WTC11 (cell line): ENCODE measurements at regions not wholly inside any gene's neighbourhood (a gene's known extent, or its start where the extent isn't known, plus 50 kb on each side); places are given as distances from the start of the nearest gene placed in this dataset.

Experiments used
- ATAC-seq: fragments of 200-7000 bp; cut with Tn5 transposase; 2 replicates; pipeline ENCODE4 v1.10.0; 2021; ENCODE audit warnings: mild to moderate bottlenecking, moderate library complexity
- CTCF ChIA-PET: fragments of 300-600 bp; sonication (Branson Sonifier 250); formaldehyde crosslinking; loops from one replicate; lab custom pipeline; 2021; ENCODE audit warnings: antibody characterized with exemption; lab: Charles Lee
- POLR2A ChIA-PET: fragments of 350-600 bp; sonication (Branson Sonifier 250); formaldehyde crosslinking; loops from one replicate; lab custom pipeline; 2021; ENCODE audit warnings: antibody characterized with exemption; lab: Charles Lee
- DNase-seq: peaks from one replicate; pipeline ENCODE4 v3.0.0; 2021; ENCODE audit warnings: low spot score
- H3K27ac Mint-ChIP-seq: 2 replicates; pipeline ENCODE4 v1.8.0; 2021; ENCODE audit warnings: mixed read lengths
- H3K27me3 Mint-ChIP-seq: 2 replicates; pipeline ENCODE4 v1.8.0; 2021; ENCODE audit warnings: low read depth, mild to moderate bottlenecking, moderate library complexity, mixed read lengths
- H3K36me3 Mint-ChIP-seq: 2 replicates; pipeline ENCODE4 v1.8.0; 2021; ENCODE audit warnings: mixed read lengths
- H3K4me1 Mint-ChIP-seq: 2 replicates; pipeline ENCODE4 v1.8.0; 2022; ENCODE audit warnings: mixed read lengths
- H3K4me3 Mint-ChIP-seq: 2 replicates; pipeline ENCODE4 v1.8.0; 2021; ENCODE audit warnings: mild to moderate bottlenecking, moderate library complexity, mixed read lengths
- H3K9me3 Mint-ChIP-seq: 2 replicates; pipeline ENCODE4 v1.8.0; 2021; ENCODE audit warnings: mixed read lengths
- E2F1 ChIP-seq: sonication (generic); formaldehyde crosslinking; IDR thresholded peaks from 2 replicates; pipeline ENCODE4 v1.8.0; 2022; ENCODE audit warnings: mild to moderate bottlenecking, missing genetic modification reagents
- GRHL2 ChIP-seq: fragments of 250-450 bp; sonication (Bioruptor Pico); IDR thresholded peaks from 2 replicates; pipeline ENCODE4 v1.8.0; 2022; ENCODE audit warnings: mild to moderate bottlenecking, moderate library complexity; ENCODE audit not compliant: insufficient replicate concordance, severe bottlenecking
- KAT7 ChIP-seq: sonication (generic); formaldehyde crosslinking; IDR thresholded peaks from 2 replicates; pipeline ENCODE4 v1.8.1; 2023; ENCODE audit warnings: missing genetic modification reagents, mild to moderate bottlenecking, borderline replicate concordance
- MXD4 ChIP-seq: fragments of 250-450 bp; sonication (Bioruptor Pico); IDR thresholded peaks from 2 replicates; pipeline ENCODE4 v1.8.0; 2021; ENCODE audit warnings: mild to moderate bottlenecking, moderate library complexity, borderline replicate concordance
- PRDM15 ChIP-seq: sonication (generic); formaldehyde crosslinking; IDR thresholded peaks from 2 replicates; pipeline ENCODE4 v1.8.0; 2022; ENCODE audit warnings: missing genetic modification reagents
- RELA ChIP-seq: sonication (generic); formaldehyde crosslinking; IDR thresholded peaks from 2 replicates; pipeline ENCODE4 v1.8.1; 2022; ENCODE audit warnings: missing genetic modification reagents, mild to moderate bottlenecking, borderline replicate concordance
- RORB ChIP-seq: fragments of 250-450 bp; sonication (Bioruptor Pico); IDR thresholded peaks from 2 replicates; pipeline ENCODE4 v1.9.0; 2021; ENCODE audit warnings: mild to moderate bottlenecking
- USF1 ChIP-seq: sonication (generic); formaldehyde crosslinking; IDR thresholded peaks from 2 replicates; pipeline ENCODE4 v1.8.0; 2022; ENCODE audit warnings: mild to moderate bottlenecking, missing genetic modification reagents
- ZBTB21 ChIP-seq: sonication (generic); formaldehyde crosslinking; IDR thresholded peaks from 2 replicates; pipeline ENCODE4 v1.8.1; 2023; ENCODE audit warnings: mild to moderate bottlenecking, missing genetic modification reagents, borderline replicate concordance
- ZNF281 ChIP-seq: sonication (generic); formaldehyde crosslinking; IDR thresholded peaks from 2 replicates; pipeline ENCODE4 v1.8.0; 2023; ENCODE audit warnings: mild to moderate bottlenecking, missing genetic modification reagents
- ZNF396 ChIP-seq: fragments of 250-450 bp; sonication (Bioruptor Pico); IDR thresholded peaks from 2 replicates; pipeline ENCODE4 v1.8.0; 2021; ENCODE audit warnings: mild to moderate bottlenecking, moderate library complexity, borderline replicate concordance
- ZNF423 ChIP-seq: fragments of 250-450 bp; sonication (Bioruptor Pico); IDR thresholded peaks from 2 replicates; pipeline ENCODE4 v2.1.2; 2022; ENCODE audit warnings: mild to moderate bottlenecking, moderate library complexity
- TF ChIP-seq, protein P1 (sequence below): fragments of 250-450 bp; sonication (Bioruptor Pico); IDR thresholded peaks from 2 replicates; pipeline ENCODE4 v1.9.0; 2021; ENCODE audit warnings: moderate library complexity, mild to moderate bottlenecking, inconsistent platforms, borderline replicate concordance
- TF ChIP-seq, protein P2 (sequence below): sonication (generic); formaldehyde crosslinking; IDR thresholded peaks from 2 replicates; pipeline ENCODE4 v1.8.0; 2022; ENCODE audit warnings: mild to moderate bottlenecking, missing genetic modification reagents

DNA sequence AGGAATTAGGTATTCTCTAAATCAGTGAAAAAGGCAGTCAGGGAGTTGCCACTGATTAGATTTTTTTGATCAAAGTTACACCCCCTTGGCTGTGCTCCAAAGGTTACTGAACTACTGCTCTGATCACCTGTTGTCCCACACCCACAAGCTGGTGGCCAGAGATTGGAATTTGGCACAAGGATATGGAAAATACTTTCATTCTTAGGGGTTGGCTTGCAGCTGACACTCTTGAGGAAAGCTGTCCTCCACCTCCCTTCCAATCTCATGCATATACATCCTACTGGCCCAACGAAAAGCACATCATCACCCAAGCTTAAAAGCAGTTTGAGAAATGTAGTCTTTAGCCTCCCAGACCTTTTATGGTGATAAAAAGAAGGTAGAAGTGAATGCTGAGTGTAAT, 329.5 kb upstream of the CHAC2 start:
- no peak for TF ChIP-seq GRHL2 (CRISPR knock-in tag)
- TF ChIP-seq RORB (CRISPR knock-in tag) = no peak
- no peak for TF ChIP-seq ZBTB21
- TF ChIP-seq MXD4 (CRISPR knock-in tag) = no peak
- TF ChIP-seq KAT7 (CRISPR knock-in tag) = no peak
- TF ChIP-seq E2F1 = no peak
- TF ChIP-seq, all 79 proteins: peak for 0
- no peak overlapping the region for H3K27ac Mint-ChIP-seq
- ChIA-PET CTCF (no interaction called here), POLR2A (no interaction called here)
- H3K4me1 Mint-ChIP-seq = peaks cover 52% of the 10 kb centered on the region
- ATAC-seq (no peak), DNase-seq (no peak)
- H3K4me3 Mint-ChIP-seq = no peak overlapping the region
- no peaks in the 10 kb centered on the region for H3K9me3 Mint-ChIP-seq
- no peaks in the 10 kb centered on the region for H3K27me3 Mint-ChIP-seq
- H3K36me3 Mint-ChIP-seq = no peaks in the 10 kb centered on the region

DNA sequence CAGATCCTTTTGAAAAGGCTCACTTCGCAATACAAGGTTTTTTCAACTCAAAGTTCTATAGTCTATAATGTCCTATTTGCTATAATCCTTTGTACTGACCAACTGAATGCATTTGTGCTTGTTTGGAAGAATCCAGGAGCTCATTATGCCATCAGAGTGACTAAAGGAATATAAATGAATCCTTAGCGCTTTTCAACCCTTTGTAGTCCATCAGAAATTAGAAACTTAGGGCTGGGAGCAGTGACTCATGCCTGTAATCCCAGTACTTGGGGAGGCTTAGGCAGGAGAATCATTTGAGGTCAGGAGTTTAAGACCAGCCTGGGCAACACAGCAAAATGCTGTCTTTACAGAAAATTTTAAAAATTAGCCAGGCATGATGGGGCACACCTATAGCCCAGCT, 330.2 kb upstream of the CHAC2 start:
- ATAC-seq = no peak
- no peaks in the 10 kb centered on the region for H3K36me3 Mint-ChIP-seq
- no peak overlapping the region for H3K4me3 Mint-ChIP-seq
- peaks cover 44% of the 10 kb centered on the region for H3K4me1 Mint-ChIP-seq
- TF ChIP-seq, protein P1, sequence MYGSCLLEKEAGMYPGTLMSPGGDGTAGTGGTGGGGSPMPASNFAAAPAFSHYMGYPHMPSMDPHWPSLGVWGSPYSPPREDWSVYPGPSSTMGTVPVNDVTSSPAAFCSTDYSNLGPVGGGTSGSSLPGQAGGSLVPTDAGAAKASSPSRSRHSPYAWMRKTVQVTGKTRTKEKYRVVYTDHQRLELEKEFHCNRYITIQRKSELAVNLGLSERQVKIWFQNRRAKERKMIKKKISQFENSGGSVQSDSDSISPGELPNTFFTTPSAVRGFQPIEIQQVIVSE (CRISPR knock-in tag) = no peak
- TF ChIP-seq ZNF396 (CRISPR knock-in tag) (no peak), ZNF281 (no peak), PRDM15 (CRISPR knock-in tag) (no peak), RELA (CRISPR knock-in tag) (no peak)
- no peaks in the 10 kb centered on the region for H3K27me3 Mint-ChIP-seq
- ChIA-PET POLR2A (no interaction called here), CTCF (no interaction called here)
- H3K9me3 Mint-ChIP-seq = no peaks in the 10 kb centered on the region
- H3K27ac Mint-ChIP-seq = no peak overlapping the region
- DNase-seq = no peak

- ChIA-PET POLR2A (no interaction called here), CTCF (no interaction called here)
- DNase-seq (no peak), ATAC-seq (no peak)
- Mint-ChIP-seq H3K27me3 (no peaks in the 10 kb centered on the region), H3K36me3 (no peaks in the 10 kb centered on the region), H3K4me1 (peaks cover 40% of the 10 kb centered on the region), H3K9me3 (no peaks in the 10 kb centered on the region), H3K4me3 (no peak overlapping the region), H3K27ac (no peak overlapping the region)
- TF ChIP-seq ZNF423 (CRISPR knock-in tag) (no peak), PRDM15 (CRISPR knock-in tag) (no peak), USF1 (CRISPR knock-in tag) (no peak)
- TF ChIP-seq, protein P2, sequence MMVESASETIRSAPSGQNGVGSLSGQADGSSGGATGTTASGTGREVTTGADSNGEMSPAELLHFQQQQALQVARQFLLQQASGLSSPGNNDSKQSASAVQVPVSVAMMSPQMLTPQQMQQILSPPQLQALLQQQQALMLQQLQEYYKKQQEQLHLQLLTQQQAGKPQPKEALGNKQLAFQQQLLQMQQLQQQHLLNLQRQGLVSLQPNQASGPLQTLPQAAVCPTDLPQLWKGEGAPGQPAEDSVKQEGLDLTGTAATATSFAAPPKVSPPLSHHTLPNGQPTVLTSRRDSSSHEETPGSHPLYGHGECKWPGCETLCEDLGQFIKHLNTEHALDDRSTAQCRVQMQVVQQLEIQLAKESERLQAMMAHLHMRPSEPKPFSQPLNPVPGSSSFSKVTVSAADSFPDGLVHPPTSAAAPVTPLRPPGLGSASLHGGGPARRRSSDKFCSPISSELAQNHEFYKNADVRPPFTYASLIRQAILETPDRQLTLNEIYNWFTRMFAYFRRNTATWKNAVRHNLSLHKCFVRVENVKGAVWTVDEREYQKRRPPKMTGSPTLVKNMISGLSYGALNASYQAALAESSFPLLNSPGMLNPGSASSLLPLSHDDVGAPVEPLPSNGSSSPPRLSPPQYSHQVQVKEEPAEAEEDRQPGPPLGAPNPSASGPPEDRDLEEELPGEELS = no peak
These were observed 330.7 kb upstream of the CHAC2 start for GRCh38 chr2:53436882-53437281.
